Smooth muscle cell (in vitro differentiated cells): ENCODE measurements at regions not wholly inside any gene's neighbourhood (a gene's known extent, or its start where the extent isn't known, plus 50 kb on each side); places are given as distances from the start of the nearest gene placed in this dataset.

Source experiments
- DNase-seq: peaks from one replicate; lab custom pipeline; 2025; ENCODE audit not compliant: unreplicated experiment; lab: John Stamatoyannopoulos, UW
- H2AFZ ChIP-seq: fragments of 200-600 bp; sonication (generic); 2 replicates; pipeline ENCODE4 v1.6.0; 2016; ENCODE audit warnings: antibody characterized with exemption, low read depth, mild to moderate bottlenecking
- H3F3A ChIP-seq: fragments of 200-600 bp; sonication (generic); 2 replicates; pipeline ENCODE4 v1.6.0; 2017; ENCODE audit warnings: antibody characterized with exemption, low read depth
- H3K27ac ChIP-seq: fragments of 200-600 bp; sonication (generic); 2 replicates; pipeline ENCODE4 v1.5.1; 2016; ENCODE audit warnings: low read depth, mild to moderate bottlenecking
- H3K27me3 ChIP-seq: fragments of 200-600 bp; sonication (generic); 2 replicates; pipeline ENCODE4 v1.6.1; 2016; ENCODE audit warnings: low read depth, mild to moderate bottlenecking
- H3K36me3 ChIP-seq: fragments of 200-600 bp; sonication (generic); 2 replicates; pipeline ENCODE4 v1.5.1; 2016; ENCODE audit warnings: low read depth
- H3K4me1 ChIP-seq: fragments of 200-600 bp; sonication (generic); 2 replicates; pipeline ENCODE4 v1.5.1; 2016; ENCODE audit warnings: low read depth
- H3K4me2 ChIP-seq: fragments of 200-600 bp; sonication (generic); 2 replicates; pipeline ENCODE4 v1.6.0; 2016; ENCODE audit warnings: mild to moderate bottlenecking
- H3K4me3 ChIP-seq: fragments of 200-600 bp; sonication (generic); 2 replicates; pipeline ENCODE4 v1.5.1; 2016; ENCODE audit warnings: mild to moderate bottlenecking
- H3K79me2 ChIP-seq: fragments of 200-600 bp; sonication (generic); 2 replicates; pipeline ENCODE4 v1.6.0; 2016; ENCODE audit warnings: low read depth, mild to moderate bottlenecking
- H3K9ac ChIP-seq: fragments of 200-600 bp; sonication (generic); 2 replicates; pipeline ENCODE4 v1.6.0; 2016; ENCODE audit warnings: low read depth
- H3K9me3 ChIP-seq: fragments of 200-600 bp; sonication (generic); replicated peaks from 2 replicates; pipeline ENCODE4 v1.5.1; 2016; ENCODE audit warnings: low read depth
- H4K20me1 ChIP-seq: fragments of 200-600 bp; sonication (generic); 2 replicates; pipeline ENCODE4 v1.6.0; 2016; ENCODE audit warnings: low read depth
- CTCF ChIP-seq: fragments of 200-600 bp; sonication (generic); IDR thresholded peaks from 2 replicates; pipeline ENCODE4 v1.5.1; 2017; ENCODE audit warnings: borderline replicate concordance, mild to moderate bottlenecking, antibody characterized with exemption; ENCODE audit not compliant: insufficient read depth, poor library complexity, severe bottlenecking
- WGBS: methylation state at CpG from one replicate; pipeline ENCODE4 v1.1.7; 2016; ENCODE audit warnings: low lambda C conversion rate; 5-methylcytosine and 5-hydroxymethylcytosine counted together

- no peak for TF ChIP-seq CTCF
- Histone ChIP-seq H3K27me3 (no peaks in the 10 kb centered on the region), H3K79me2 (no peaks in the 10 kb centered on the region), H3K9me3 (no peaks in the 10 kb centered on the region), H3K4me3 (no peak overlapping the region), H3K27ac (no peak overlapping the region), H2AFZ (no peak overlapping the region), H3K9ac (no peak overlapping the region), H3K4me1 (no peaks in the 10 kb centered on the region), H3F3A (no peaks in the 10 kb centered on the region), H3K4me2 (no peak overlapping the region), H4K20me1 (no peaks in the 10 kb centered on the region), H3K36me3 (no peaks in the 10 kb centered on the region)
- no peak for DNase-seq
- WGBS = 84% methylated on average over 1 of the region's 1 CpG
Measured at GRCh38 chr21:21661741-21662140, 663.5 kb downstream of the NCAM2 start.

- TF ChIP-seq CTCF = no peak
- Histone ChIP-seq H3K4me1 (no peaks in the 10 kb centered on the region), H2AFZ (no peak overlapping the region), H3K4me3 (no peak overlapping the region), H3K36me3 (no peaks in the 10 kb centered on the region), H3K27ac (no peak overlapping the region), H3K79me2 (no peaks in the 10 kb centered on the region), H3K27me3 (no peaks in the 10 kb centered on the region), H3K9me3 (no peaks in the 10 kb centered on the region), H4K20me1 (no peaks in the 10 kb centered on the region), H3F3A (no peaks in the 10 kb centered on the region), H3K9ac (no peak overlapping the region), H3K4me2 (no peak overlapping the region)
- DNase-seq = no peak
- WGBS = 80% methylated on average over 1 of the region's 1 CpG
Measured at GRCh38 chr21:21662776-21663175, 664.6 kb downstream of the NCAM2 start.

GRCh38 chr21:21664871-21665270 is 666.7 kb downstream of the NCAM2 start:
- Histone ChIP-seq H3K4me1 (no peaks in the 10 kb centered on the region), H3K27ac (no peak overlapping the region), H2AFZ (no peak overlapping the region), H3F3A (no peaks in the 10 kb centered on the region), H4K20me1 (no peaks in the 10 kb centered on the region), H3K36me3 (no peaks in the 10 kb centered on the region), H3K4me3 (no peak overlapping the region), H3K9ac (no peak overlapping the region), H3K27me3 (no peaks in the 10 kb centered on the region), H3K4me2 (no peak overlapping the region), H3K9me3 (no peaks in the 10 kb centered on the region), H3K79me2 (no peaks in the 10 kb centered on the region)
- no peak for DNase-seq
- 76% methylated on average over 5 of the region's 5 CpGs for WGBS
- no peak for TF ChIP-seq CTCF

GRCh38 chr21:21666689-21667088 is 668.5 kb downstream of the NCAM2 start:
- no peak for TF ChIP-seq CTCF
- WGBS = 80% methylated on average over 1 of the region's 1 CpG
- Histone ChIP-seq H3F3A (no peaks in the 10 kb centered on the region), H3K4me3 (no peak overlapping the region), H3K9ac (no peak overlapping the region), H3K36me3 (no peaks in the 10 kb centered on the region), H3K79me2 (no peaks in the 10 kb centered on the region), H3K9me3 (no peaks in the 10 kb centered on the region), H3K27me3 (no peaks in the 10 kb centered on the region), H3K4me1 (no peaks in the 10 kb centered on the region), H3K27ac (no peak overlapping the region), H4K20me1 (no peaks in the 10 kb centered on the region), H2AFZ (no peak overlapping the region), H3K4me2 (no peak overlapping the region)
- DNase-seq = no peak
